Lung (tissue), 11 donors: ENCODE measurements at regions not wholly inside any gene's neighbourhood (a gene's known extent, or its start where the extent isn't known, plus 50 kb on each side); places are given as distances from the start of the nearest gene placed in this dataset.
A peak's percentile ranks its signal among the peaks of the same experiment; 100 is the strongest.

ENCODE experiments used
- ATAC-seq: fragments of 200-7000 bp; cut with Tn5 transposase; one replicate; pipeline ENCODE4 v1.9.1; 2020; ENCODE audit warnings: moderate number of reproducible peaks; ENCODE audit not compliant: insufficient read depth, low FRiP score
- DNase-seq, 3 donors: peaks; one replicate each; pipeline ENCODE4 v3.0.0-alpha.2; 2013 to 2017
- H3K27ac ChIP-seq, 2 donors: one replicate each; pipeline ENCODE4 v1.5.1; 2013; ENCODE audit warnings: mild to moderate bottlenecking in 2 of 2, moderate library complexity in 2 of 2, control low read depth in 1 of 2, inconsistent platforms in 1 of 2, low read depth in 1 of 2, low read length in 1 of 2
- H3K27me3 ChIP-seq, 3 donors: one replicate each; pipeline ENCODE4 v1.5.1; 2013; ENCODE audit warnings: low read length in 2 of 3; ENCODE audit not compliant: control insufficient read depth in 3 of 3, insufficient read depth in 3 of 3
- H3K36me3 ChIP-seq, 4 donors: one replicate each; pipeline ENCODE4 v1.5.1; 2013; ENCODE audit warnings: low read length in 4 of 4, mild to moderate bottlenecking in 1 of 4, moderate library complexity in 1 of 4; ENCODE audit not compliant: control insufficient read depth in 4 of 4, insufficient read depth in 4 of 4
- H3K4me1 ChIP-seq, 5 donors: one replicate each; pipeline ENCODE4 v1.5.1; 2013; ENCODE audit warnings: low read length in 5 of 5, mild to moderate bottlenecking in 2 of 5, moderate library complexity in 1 of 5; ENCODE audit not compliant: control insufficient read depth in 5 of 5, insufficient read depth in 5 of 5
- H3K4me3 ChIP-seq: one replicate; pipeline ENCODE4 v1.5.1; 2013; ENCODE audit warnings: mild to moderate bottlenecking, control low read depth, moderate library complexity
- H3K9ac ChIP-seq, 2 donors: one replicate each; pipeline ENCODE4 v1.5.1; 2013; ENCODE audit warnings: low read length in 2 of 2, control low read depth in 1 of 2; ENCODE audit not compliant: insufficient read depth in 1 of 2
- H3K9me3 ChIP-seq, 4 donors: one replicate each; pipeline ENCODE4 v1.5.1; 2013; ENCODE audit warnings: low read length in 3 of 4, mild to moderate bottlenecking in 1 of 4, moderate library complexity in 1 of 4; ENCODE audit not compliant: control insufficient read depth in 4 of 4, insufficient read depth in 3 of 4
- CTCF ChIP-seq: IDR thresholded peaks from 2 replicates; pipeline ENCODE4 v1.5.1; 2012; ENCODE audit warnings: mild to moderate bottlenecking; ENCODE audit errors: control extremely low read depth, extremely low read depth
- WGBS, 2 donors: extraction: QIAGEN DNeasy Blood & Tissue Kit; methylation state at CpG; one replicate each; pipeline ENCODE4 v1.1.7; 2013; 5-methylcytosine and 5-hydroxymethylcytosine counted together
- donor health status: control.
- donor health status: control.
- donor health status: Bipolar disorder and iron deficiency.
- donor health status: healthy.
- donor health status: DM: yes; HTN: yes; CAD: no.

- TF ChIP-seq CTCF, result no peak
- H3K4me1 ChIP-seq, result no peaks in the 10 kb centered on the region
- DNase-seq (no peak), ATAC-seq (no peak)
- 46 to 71% methylated on average over 2 of the region's 2 CpGs for WGBS, 2 donors
- H3K4me3 ChIP-seq, result no peak overlapping the region
- no peak overlapping the region for H3K9ac ChIP-seq
- no peak overlapping the region for H3K27ac ChIP-seq
- no peaks in the 10 kb centered on the region for H3K27me3 ChIP-seq
- H3K36me3 ChIP-seq, result no peaks in the 10 kb centered on the region
- H3K9me3 ChIP-seq, result no peaks in the 10 kb centered on the region
Measured at GRCh38 chr13:67664502-67664901, 434.4 kb upstream of the PCDH9 start.

- Histone ChIP-seq H3K27ac (no peak overlapping the region), H3K4me1 (no peaks in the 10 kb centered on the region), H3K9me3 (no peaks in the 10 kb centered on the region), H3K4me3 (no peak overlapping the region), H3K36me3 (no peaks in the 10 kb centered on the region), H3K9ac (no peak overlapping the region), H3K27me3 (no peaks in the 10 kb centered on the region)
- no peak for ATAC-seq
- WGBS, 2 donors, result 82 to 84% methylated on average over 3 of the region's 3 CpGs
- TF ChIP-seq CTCF, result no peak
- no peak for DNase-seq
Measured at GRCh38 chr13:67662997-67663396, 432.9 kb upstream of the PCDH9 start.

GRCh38 chr13:67652887-67653286 is 422.8 kb upstream of the PCDH9 start:
- H3K4me3 ChIP-seq, result no peak overlapping the region
- no peak overlapping the region for H3K27ac ChIP-seq
- peaks cover 0 to 1% (median 0%) of the 10 kb centered on the region in 4 donors for H3K9me3 ChIP-seq
- no peak for ATAC-seq
- no peaks in the 10 kb centered on the region for H3K27me3 ChIP-seq
- H3K36me3 ChIP-seq, result no peaks in the 10 kb centered on the region
- H3K4me1 ChIP-seq, result peaks cover 0 to 2% (median 0%) of the 10 kb centered on the region in 5 donors
- no peak for TF ChIP-seq CTCF
- no peak overlapping the region for H3K9ac ChIP-seq
- 71 to 72% methylated on average over 3 of the region's 3 CpGs for WGBS, 2 donors
- DNase-seq, result no peak

GRCh38 chr13:67651908-67652465 is 421.9 kb upstream of the PCDH9 start:
- Histone ChIP-seq H3K9ac (no peak overlapping the region), H3K4me3 (no peak overlapping the region), H3K9me3 (peaks cover 0 to 1% (median 0%) of the 10 kb centered on the region in 4 donors), H3K27ac (no peak overlapping the region), H3K36me3 (no peaks in the 10 kb centered on the region), H3K4me1 (peaks cover 0 to 2% (median 0%) of the 10 kb centered on the region in 5 donors), H3K27me3 (no peaks in the 10 kb centered on the region)
- 43 to 63% methylated on average over 3 of the region's 3 CpGs for WGBS, 2 donors
- peak; percentile 13 to 64 (median 60) for DNase-seq
- no peak for TF ChIP-seq CTCF
- no peak for ATAC-seq
